ENCODE measurements at regions not wholly inside any gene's neighbourhood (a gene's known extent, or its start where the extent isn't known, plus 50 kb on each side); places are given as distances from the start of the nearest gene placed in this dataset.

DNA sequence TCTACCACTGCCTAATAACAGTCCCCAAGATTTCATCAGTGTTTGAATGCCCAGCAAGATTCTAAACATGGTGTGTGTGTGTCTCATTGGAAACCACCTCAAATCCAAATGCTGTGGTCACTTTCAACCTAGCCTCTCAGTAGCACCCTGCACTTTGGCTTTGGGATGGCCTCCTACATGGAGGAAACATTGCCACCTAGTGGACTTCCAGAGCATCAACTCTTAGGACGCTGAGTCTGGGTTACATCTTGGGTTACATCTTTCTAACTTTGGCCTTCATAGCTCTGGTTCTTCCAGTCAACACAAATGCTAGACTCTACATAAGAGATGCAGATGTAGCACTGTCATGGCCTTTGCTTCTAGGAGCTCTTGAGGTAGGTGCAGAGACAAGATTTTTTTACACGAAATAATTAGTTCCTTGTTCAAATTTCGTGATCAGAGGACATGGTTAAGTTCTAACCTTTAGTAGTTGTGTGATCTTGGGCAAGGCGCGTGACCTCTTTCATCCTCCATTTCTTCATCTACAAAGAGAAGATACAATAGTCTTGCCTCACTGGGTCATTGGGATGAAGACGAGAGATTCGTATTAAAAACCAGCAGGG lies 113.5 kb upstream of the VASH1 start:
- no peaks in the 10 kb centered on the region for H3K9me3 Mint-ChIP-seq (ENCODE audit: unreplicated experiment)
- no peaks in the 10 kb centered on the region for H3K36me3 Mint-ChIP-seq (ENCODE audit: low read depth, unreplicated experiment)
- no peak overlapping the region for H3K27ac Mint-ChIP-seq (ENCODE audit: unreplicated experiment)
- peaks cover 10% of the 10 kb centered on the region for H3K4me1 Mint-ChIP-seq (ENCODE audit: unreplicated experiment)
- H3K4me3 Mint-ChIP-seq (ENCODE audit: unreplicated experiment), result no peak overlapping the region
- DNase-seq (ENCODE audit: low spot score), result peak; percentile 32
- peaks cover 5% of the 10 kb centered on the region for H3K27me3 Mint-ChIP-seq (ENCODE audit: unreplicated experiment)
- TF ChIP-seq, protein P1, sequence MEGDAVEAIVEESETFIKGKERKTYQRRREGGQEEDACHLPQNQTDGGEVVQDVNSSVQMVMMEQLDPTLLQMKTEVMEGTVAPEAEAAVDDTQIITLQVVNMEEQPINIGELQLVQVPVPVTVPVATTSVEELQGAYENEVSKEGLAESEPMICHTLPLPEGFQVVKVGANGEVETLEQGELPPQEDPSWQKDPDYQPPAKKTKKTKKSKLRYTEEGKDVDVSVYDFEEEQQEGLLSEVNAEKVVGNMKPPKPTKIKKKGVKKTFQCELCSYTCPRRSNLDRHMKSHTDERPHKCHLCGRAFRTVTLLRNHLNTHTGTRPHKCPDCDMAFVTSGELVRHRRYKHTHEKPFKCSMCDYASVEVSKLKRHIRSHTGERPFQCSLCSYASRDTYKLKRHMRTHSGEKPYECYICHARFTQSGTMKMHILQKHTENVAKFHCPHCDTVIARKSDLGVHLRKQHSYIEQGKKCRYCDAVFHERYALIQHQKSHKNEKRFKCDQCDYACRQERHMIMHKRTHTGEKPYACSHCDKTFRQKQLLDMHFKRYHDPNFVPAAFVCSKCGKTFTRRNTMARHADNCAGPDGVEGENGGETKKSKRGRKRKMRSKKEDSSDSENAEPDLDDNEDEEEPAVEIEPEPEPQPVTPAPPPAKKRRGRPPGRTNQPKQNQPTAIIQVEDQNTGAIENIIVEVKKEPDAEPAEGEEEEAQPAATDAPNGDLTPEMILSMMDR (IDR thresholded peaks at IDR 0.05; ENCODE audit: unreplicated experiment), result peak; percentile 81

DNA sequence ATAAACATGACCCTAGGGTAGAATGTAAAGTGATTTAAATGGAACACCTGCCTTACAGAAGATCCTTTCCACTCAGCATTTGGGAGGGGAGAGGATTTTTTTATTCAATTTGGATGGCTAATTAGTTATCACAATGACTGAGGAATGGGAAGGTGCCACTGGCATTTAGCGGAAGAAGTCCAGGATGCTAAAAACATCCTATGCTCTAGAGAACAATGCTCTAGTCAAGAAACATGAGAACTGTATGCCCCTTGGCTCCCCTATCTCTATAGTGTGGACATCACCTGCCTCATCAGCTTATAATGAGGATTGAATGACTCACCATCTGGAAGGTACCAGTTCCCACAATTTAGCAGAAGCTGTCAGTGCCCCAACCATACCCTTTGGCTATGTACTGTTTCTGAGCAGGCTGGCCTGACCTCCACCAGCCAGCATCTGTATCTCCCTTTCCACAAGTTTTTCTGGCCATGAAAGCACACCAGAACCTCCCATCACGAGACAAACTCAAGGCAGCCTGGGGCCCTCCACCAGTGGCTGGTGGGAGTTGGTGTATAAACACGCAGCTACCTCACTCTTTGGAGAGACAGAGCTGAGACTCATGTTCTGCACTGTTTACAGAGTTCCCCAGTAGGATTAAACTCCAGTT lies 109.7 kb upstream of the VASH1 start:
- Mint-ChIP-seq H3K4me1 (ENCODE audit: unreplicated experiment) (peaks cover 10% of the 10 kb centered on the region), H3K9me3 (ENCODE audit: unreplicated experiment) (no peaks in the 10 kb centered on the region), H3K27me3 (ENCODE audit: unreplicated experiment) (peaks cover 1% of the 10 kb centered on the region), H3K27ac (ENCODE audit: unreplicated experiment) (no peak overlapping the region), H3K36me3 (ENCODE audit: low read depth, unreplicated experiment) (no peaks in the 10 kb centered on the region), H3K4me3 (ENCODE audit: unreplicated experiment) (no peak overlapping the region)
- TF ChIP-seq, protein P1 (IDR thresholded peaks at IDR 0.05; ENCODE audit: unreplicated experiment), result no peak
- DNase-seq (ENCODE audit: low spot score), result no peak

GRCh38 chr14:76653875-76654572 lies 107.2 kb upstream of the VASH1 start:
- H3K4me3 Mint-ChIP-seq (ENCODE audit: unreplicated experiment), result peak overlapping the region; percentile 11
- DNase-seq (ENCODE audit: low spot score), result no peak
- H3K9me3 Mint-ChIP-seq (ENCODE audit: unreplicated experiment), result no peaks in the 10 kb centered on the region
- peaks cover 10% of the 10 kb centered on the region for H3K4me1 Mint-ChIP-seq (ENCODE audit: unreplicated experiment)
- no peak overlapping the region for H3K27ac Mint-ChIP-seq (ENCODE audit: unreplicated experiment)
- H3K36me3 Mint-ChIP-seq (ENCODE audit: low read depth, unreplicated experiment), result no peaks in the 10 kb centered on the region
- TF ChIP-seq, protein P1 (IDR thresholded peaks at IDR 0.05; ENCODE audit: unreplicated experiment), result no peak
- no peaks in the 10 kb centered on the region for H3K27me3 Mint-ChIP-seq (ENCODE audit: unreplicated experiment)

DNA sequence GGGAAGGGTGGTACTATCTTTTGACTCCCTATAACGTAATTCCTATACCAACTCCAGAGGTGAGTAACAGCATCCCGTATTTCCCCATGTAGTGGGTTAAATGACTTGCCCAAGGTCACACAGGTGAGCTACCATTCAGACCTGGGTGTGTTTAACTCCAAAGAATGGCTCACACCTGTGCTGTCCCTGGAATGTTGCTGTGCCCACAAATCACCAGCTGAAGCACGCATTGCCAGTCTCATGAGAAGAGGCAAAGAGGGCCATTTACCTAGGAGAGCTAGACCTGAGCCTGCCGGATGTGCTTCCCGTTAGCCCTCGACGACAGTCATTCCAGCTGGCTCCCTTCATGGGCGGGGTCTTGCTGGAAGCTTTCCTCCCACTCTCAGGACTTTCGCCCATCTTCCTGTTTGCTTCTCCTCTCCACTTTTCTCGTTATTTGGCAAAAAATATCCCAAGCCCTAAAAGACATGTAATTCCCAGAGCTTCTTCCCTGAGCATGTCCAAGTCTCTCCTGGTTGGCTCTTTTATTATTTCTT lies 106.6 kb upstream of the VASH1 start:
- H3K27ac Mint-ChIP-seq (ENCODE audit: unreplicated experiment), result no peak overlapping the region
- H3K9me3 Mint-ChIP-seq (ENCODE audit: unreplicated experiment), result no peaks in the 10 kb centered on the region
- DNase-seq (ENCODE audit: low spot score), result no peak
- TF ChIP-seq, protein P1 (IDR thresholded peaks at IDR 0.05; ENCODE audit: unreplicated experiment), result no peak
- H3K27me3 Mint-ChIP-seq (ENCODE audit: unreplicated experiment), result no peaks in the 10 kb centered on the region
- no peaks in the 10 kb centered on the region for H3K36me3 Mint-ChIP-seq (ENCODE audit: low read depth, unreplicated experiment)
- peaks cover 10% of the 10 kb centered on the region for H3K4me1 Mint-ChIP-seq (ENCODE audit: unreplicated experiment)
- no peak overlapping the region for H3K4me3 Mint-ChIP-seq (ENCODE audit: unreplicated experiment)

Measured in endothelial cell (in vitro differentiated cells).